ENCODE measurements at regions not wholly inside any gene's neighbourhood (a gene's known extent, or its start where the extent isn't known, plus 50 kb on each side); places are given as distances from the start of the nearest gene placed in this dataset.
"Not testable (repeated sequence)": the region's sequence is repeated elsewhere in the genome, so short reads cannot be mapped to it uniquely, and the experiment has no call there.

GRCh38 chr16:21534561-21534960 lies 64.8 kb upstream of the METTL9 start:
- H3K36me3 Mint-ChIP-seq (ENCODE audit: low read depth) = not testable (repeated sequence)

GRCh38 chr16:21535201-21535600 lies 64.2 kb upstream of the METTL9 start:
- H3K4me1 Mint-ChIP-seq = peaks cover 10% of the 10 kb centered on the region
- H3K27me3 Mint-ChIP-seq; ATAC-seq (ENCODE audit: low read depth); H3K4me3 Mint-ChIP-seq; H3K9me3 Mint-ChIP-seq; CTCF ChIA-PET; POLR2A ChIA-PET; H3K36me3 Mint-ChIP-seq (ENCODE audit: low read depth); DNase-seq; H3K27ac Mint-ChIP-seq; intact Hi-C loops (cut with micrococcal nuclease): not testable (repeated sequence)

More at GRCh38 chr16:21534561-21534960, 64.8 kb upstream of the METTL9 start:
- H3K27ac Mint-ChIP-seq; DNase-seq; H3K27me3 Mint-ChIP-seq; H3K4me1 Mint-ChIP-seq; H3K4me3 Mint-ChIP-seq; POLR2A ChIA-PET; CTCF ChIA-PET; intact Hi-C loops (cut with micrococcal nuclease); H3K9me3 Mint-ChIP-seq; ATAC-seq (ENCODE audit: low read depth): not testable (repeated sequence)

DNA sequence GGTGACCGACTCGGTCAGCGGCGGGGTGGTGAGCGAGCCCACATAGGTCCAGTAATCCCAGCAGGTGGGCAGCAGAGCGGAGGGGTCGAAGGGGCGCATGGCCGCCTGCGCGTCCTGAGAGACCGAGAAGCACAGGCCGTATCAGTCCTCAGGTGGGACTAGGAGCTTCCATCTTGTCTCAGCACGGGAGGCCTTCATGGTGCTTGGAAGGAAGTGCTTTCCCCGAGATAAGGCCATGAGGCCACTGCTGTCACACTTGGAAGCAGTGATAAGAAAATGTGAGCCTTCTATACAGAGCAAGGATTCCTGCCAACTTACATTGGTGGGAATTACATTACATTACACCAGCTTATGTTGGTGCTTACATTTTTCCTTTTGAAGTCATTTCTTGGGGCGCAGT lies 62.6 kb upstream of the METTL9 start:
- DNase-seq; H3K36me3 Mint-ChIP-seq (ENCODE audit: low read depth); H3K4me3 Mint-ChIP-seq; H3K27me3 Mint-ChIP-seq; ATAC-seq (ENCODE audit: low read depth); H3K27ac Mint-ChIP-seq; POLR2A ChIA-PET; intact Hi-C loops (cut with micrococcal nuclease); CTCF ChIA-PET; H3K9me3 Mint-ChIP-seq: not testable (repeated sequence)
- peaks cover 22% of the 10 kb centered on the region for H3K4me1 Mint-ChIP-seq

DNA sequence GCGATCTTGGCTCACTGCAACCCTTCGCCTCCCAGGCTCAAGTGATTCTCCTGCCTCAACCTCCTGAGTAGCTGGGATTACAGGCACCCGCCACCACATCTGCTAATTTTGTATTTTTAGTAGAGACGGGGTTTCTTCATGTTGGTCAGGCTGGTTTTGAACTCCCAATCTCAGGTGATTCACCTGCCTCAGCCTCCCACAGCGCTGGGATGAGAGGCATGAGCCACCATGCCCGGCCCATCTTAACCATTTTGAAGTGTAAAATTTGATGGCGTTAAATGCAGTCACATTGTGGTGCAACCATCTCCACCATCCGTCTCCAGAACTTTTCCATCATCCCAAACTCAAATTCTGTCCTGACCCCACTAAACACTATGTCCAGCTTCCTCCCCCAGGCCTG lies 61.8 kb upstream of the METTL9 start:
- H3K27ac Mint-ChIP-seq; POLR2A ChIA-PET; CTCF ChIA-PET; ATAC-seq (ENCODE audit: low read depth); H3K27me3 Mint-ChIP-seq; intact Hi-C loops (cut with micrococcal nuclease); H3K4me3 Mint-ChIP-seq; DNase-seq; H3K36me3 Mint-ChIP-seq (ENCODE audit: low read depth); H3K9me3 Mint-ChIP-seq: not testable (repeated sequence)
- peaks cover 26% of the 10 kb centered on the region for H3K4me1 Mint-ChIP-seq

DNA sequence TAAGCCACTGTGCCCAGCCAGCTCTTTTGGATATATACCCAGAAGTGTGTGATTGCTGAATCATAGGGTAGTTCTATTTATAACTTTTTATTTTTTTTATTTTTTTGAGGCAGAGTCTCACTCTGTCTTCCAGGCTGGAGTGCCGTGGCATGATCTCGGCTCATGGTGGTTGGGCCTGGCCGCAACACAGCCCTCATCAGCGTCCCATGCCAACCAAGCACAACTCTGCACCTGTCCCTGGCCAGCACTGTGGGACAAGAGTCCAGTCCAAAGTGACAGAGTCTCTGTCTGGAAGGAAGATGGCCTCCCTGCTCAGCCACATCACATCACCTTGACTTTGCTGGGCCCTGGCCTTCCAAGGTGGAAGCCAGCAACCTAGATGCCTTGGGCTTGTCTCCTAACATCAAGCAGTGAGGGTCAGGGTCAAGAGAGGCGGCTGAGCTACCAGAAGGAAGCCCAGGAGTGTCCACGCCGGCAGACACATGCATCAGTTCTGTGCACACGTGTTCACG lies 60.2 kb upstream of the METTL9 start:
- POLR2A ChIA-PET; H3K9me3 Mint-ChIP-seq; DNase-seq; H3K27me3 Mint-ChIP-seq; H3K27ac Mint-ChIP-seq; ATAC-seq (ENCODE audit: low read depth); CTCF ChIA-PET; H3K4me3 Mint-ChIP-seq; intact Hi-C loops (cut with micrococcal nuclease); H3K36me3 Mint-ChIP-seq (ENCODE audit: low read depth): not testable (repeated sequence)
- H3K4me1 Mint-ChIP-seq = peaks cover 30% of the 10 kb centered on the region

DNA sequence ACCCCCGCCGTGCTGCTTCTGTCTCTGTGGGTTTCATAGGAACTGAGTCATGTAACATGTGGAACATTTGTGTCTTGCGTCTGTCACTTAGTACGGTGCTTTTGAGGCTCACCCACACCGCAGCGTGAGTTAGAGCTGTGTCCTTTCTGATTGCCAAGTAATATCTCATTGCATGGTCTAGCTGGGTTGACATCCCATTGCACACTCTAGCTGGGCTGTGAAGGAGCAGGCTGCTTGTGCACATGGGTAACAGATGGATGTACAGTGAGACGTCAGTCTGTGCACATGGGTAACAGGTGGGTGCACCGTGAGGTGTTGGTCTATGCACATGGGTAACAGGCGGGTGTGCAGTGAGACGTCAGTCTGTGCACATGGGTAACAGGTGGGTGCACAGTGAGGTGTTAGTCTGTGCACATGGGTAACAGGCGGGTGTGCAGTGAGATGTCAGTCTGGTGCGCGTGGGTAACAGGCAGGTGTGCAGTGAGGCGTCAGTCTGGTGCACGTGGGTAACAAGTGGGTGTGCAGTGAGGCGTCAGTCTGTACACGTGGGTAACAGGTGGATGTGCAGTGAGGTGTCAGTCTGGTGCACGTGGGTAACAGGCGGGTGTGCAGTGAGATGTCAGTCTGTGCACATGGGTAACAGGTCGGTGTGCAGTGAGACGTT lies 58.5 kb upstream of the METTL9 start:
- Mint-ChIP-seq H3K4me3 (peak overlapping the region; percentile 49), H3K4me1 (peaks cover 30% of the 10 kb centered on the region), H3K27ac (peak overlapping the region; percentile 75)
- H3K9me3 Mint-ChIP-seq; CTCF ChIA-PET; H3K36me3 Mint-ChIP-seq (ENCODE audit: low read depth); H3K27me3 Mint-ChIP-seq: not testable (repeated sequence)
- POLR2A ChIA-PET = interaction anchor here (0.7 to 1.2 kb wide), 4 partner anchors 9 to 89 kb away, joined by 3 to 8 read pairs (median 4); no protein-coding TSS in a partner anchor
- ATAC-seq (ENCODE audit: low read depth) (peak; percentile 76), DNase-seq (peak; percentile 48)
- intact Hi-C loops (cut with micrococcal nuclease) = loop anchor here (1.0 to 2.0 kb wide), 2 partner anchors 14 to 22 kb away; no protein-coding TSS in a partner anchor

DNA sequence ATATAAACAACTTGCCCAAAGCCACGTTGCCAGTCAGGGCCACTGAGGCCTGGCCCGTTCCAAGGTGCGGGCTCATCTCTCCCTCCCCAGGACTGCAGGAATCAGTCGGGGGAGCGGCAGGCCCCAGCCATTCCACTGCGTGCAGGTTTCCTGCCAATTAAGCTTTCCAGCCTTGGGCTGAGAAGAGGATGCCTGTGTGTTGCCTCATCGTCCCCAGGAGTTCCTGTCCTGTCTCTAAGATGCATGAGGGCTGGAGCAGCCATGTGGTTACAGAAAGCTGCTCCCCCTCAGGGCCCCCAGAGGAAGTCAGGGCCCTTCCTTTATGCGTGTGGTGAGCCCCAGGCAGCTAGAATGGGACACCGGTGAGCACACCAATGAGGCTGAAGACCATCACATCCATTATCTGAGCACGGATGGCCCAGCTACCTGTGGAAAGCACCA lies 57.7 kb upstream of the METTL9 start:
- ATAC-seq (ENCODE audit: low read depth) = peak; percentile 65
- H3K4me3 Mint-ChIP-seq = peak overlapping the region; percentile 49
- peak; percentile 54 for DNase-seq
- peak overlapping the region; percentile 75 for H3K27ac Mint-ChIP-seq
- POLR2A ChIA-PET; H3K9me3 Mint-ChIP-seq; CTCF ChIA-PET; H3K27me3 Mint-ChIP-seq; H3K36me3 Mint-ChIP-seq (ENCODE audit: low read depth): not testable (repeated sequence)
- H3K4me1 Mint-ChIP-seq = peaks cover 30% of the 10 kb centered on the region
- intact Hi-C loops (cut with micrococcal nuclease) = loop anchor here (1.0 to 2.0 kb wide), 2 partner anchors 13 to 22 kb away; no protein-coding TSS in a partner anchor

DNA sequence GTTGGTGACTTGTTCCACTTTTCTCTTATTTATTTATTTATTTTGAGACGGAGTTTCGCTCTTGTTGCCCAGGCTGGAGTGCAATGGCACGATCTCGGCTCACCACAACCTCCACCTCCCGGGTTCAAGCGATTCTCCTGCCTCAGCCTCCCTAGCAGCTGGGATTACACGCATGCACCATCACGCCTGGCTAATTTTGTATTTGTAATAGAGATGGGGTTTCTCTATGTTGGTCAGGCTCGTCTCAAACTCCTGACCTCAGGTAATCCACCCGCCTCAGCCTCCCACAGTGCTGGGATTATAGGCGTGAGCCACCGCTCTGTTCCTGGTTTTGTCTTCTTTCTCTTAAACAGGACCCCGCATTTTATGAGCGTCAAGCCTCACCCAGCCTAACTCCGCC lies 57.3 kb upstream of the METTL9 start:
- H3K27ac Mint-ChIP-seq = peak overlapping the region; percentile 69
- DNase-seq; CTCF ChIA-PET; H3K36me3 Mint-ChIP-seq (ENCODE audit: low read depth); POLR2A ChIA-PET; H3K27me3 Mint-ChIP-seq; H3K9me3 Mint-ChIP-seq; ATAC-seq (ENCODE audit: low read depth); intact Hi-C loops (cut with micrococcal nuclease): not testable (repeated sequence)
- peak overlapping the region; percentile 66 for H3K4me3 Mint-ChIP-seq
- peaks cover 30% of the 10 kb centered on the region for H3K4me1 Mint-ChIP-seq

DNA sequence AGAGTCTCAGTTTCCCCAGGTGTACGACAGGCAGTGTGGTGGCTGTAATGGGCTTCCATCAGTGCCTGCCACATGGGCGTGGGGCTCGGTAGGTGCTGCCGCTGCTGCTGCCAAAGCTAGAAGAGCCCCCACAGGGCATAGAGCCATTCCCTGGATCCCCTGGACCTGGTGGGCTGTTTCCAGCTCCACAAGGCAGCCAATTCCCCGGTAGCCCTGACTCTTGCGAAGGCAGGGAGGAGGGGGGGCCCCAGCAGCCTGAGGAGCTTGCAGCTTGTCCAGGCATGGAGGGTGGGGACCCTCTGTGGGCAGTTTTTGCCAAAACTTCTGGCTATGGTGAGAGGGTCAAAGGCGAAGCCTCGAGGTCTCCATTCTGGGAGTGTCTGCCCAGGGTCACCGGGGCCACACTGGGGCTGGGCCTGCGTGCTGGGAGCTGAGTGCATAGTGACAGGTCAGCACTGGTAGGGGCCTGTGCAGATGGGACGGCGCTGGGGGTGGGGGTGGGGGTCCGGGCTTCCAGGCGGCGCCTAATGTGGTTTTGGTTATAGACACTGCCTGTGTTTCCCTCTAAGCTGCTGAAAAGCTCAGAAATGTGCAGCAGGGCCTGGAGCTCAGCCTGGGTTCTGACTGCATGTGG lies 56.8 kb upstream of the METTL9 start:
- POLR2A ChIA-PET; DNase-seq; ATAC-seq (ENCODE audit: low read depth); H3K36me3 Mint-ChIP-seq (ENCODE audit: low read depth); H3K4me3 Mint-ChIP-seq; H3K9me3 Mint-ChIP-seq; intact Hi-C loops (cut with micrococcal nuclease); CTCF ChIA-PET; H3K27me3 Mint-ChIP-seq: not testable (repeated sequence)
- peak overlapping the region; percentile 69 for H3K27ac Mint-ChIP-seq
- H3K4me1 Mint-ChIP-seq = peaks cover 30% of the 10 kb centered on the region

- H3K36me3 Mint-ChIP-seq (ENCODE audit: low read depth); POLR2A ChIA-PET; intact Hi-C loops (cut with micrococcal nuclease); H3K4me3 Mint-ChIP-seq; CTCF ChIA-PET; H3K27ac Mint-ChIP-seq; H3K27me3 Mint-ChIP-seq; DNase-seq; ATAC-seq (ENCODE audit: low read depth); H3K9me3 Mint-ChIP-seq: not testable (repeated sequence)
- H3K4me1 Mint-ChIP-seq = peaks cover 30% of the 10 kb centered on the region
Observed at GRCh38 chr16:21543151-21543836, 56.1 kb upstream of the METTL9 start.

DNA sequence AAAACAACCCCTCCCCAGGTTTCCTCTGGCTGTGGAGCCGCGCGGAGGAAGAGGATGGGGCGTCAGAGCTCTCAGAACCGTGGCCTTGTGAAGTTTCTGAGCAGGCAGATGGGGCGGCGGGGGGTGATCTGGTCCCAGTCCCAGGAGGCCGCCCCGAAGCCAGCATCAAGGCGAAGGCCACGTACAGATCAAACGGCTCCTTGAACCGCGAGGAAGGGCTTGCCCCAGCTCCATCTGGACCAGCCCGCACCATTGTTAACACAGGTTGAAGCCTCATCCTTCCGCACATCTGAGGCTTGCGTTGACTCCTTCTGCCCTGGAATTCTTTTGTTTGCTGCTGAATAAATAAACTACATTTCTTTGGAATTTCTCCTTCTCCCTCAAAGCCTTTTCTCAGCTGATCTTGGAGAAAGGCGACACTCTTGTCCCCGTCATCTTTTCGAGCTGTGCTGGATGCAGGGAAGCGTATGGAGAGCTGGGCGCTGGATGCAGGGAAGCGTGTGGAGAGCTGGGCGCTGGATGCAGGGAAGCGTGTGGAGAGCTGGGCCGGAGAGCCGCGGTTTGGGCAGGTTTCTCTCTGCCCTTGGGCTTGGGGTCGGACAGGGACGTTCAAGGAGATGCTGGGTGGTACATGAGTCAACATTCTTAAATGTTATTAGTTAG lies 53.6 kb upstream of the METTL9 start:
- ATAC-seq (ENCODE audit: low read depth); H3K4me3 Mint-ChIP-seq; POLR2A ChIA-PET; DNase-seq; CTCF ChIA-PET; H3K9me3 Mint-ChIP-seq; H3K27ac Mint-ChIP-seq; H3K36me3 Mint-ChIP-seq (ENCODE audit: low read depth); H3K27me3 Mint-ChIP-seq; intact Hi-C loops (cut with micrococcal nuclease): not testable (repeated sequence)
- H3K4me1 Mint-ChIP-seq = peaks cover 17% of the 10 kb centered on the region

Measured in activated B cell treated with CpG ODN at 0.5 μM for 24 hours (primary cell).